Activated CD8-positive, alpha-beta T cell treated with anti-CD3 and anti-CD28 coated beads for 36 hours (primary cell): ENCODE measurements at regions not wholly inside any gene's neighbourhood (a gene's known extent, or its start where the extent isn't known, plus 50 kb on each side); places are given as distances from the start of the nearest gene placed in this dataset.

Experiments
- ATAC-seq: fragments of 200-7000 bp; cut with Tn5 transposase; one replicate; pipeline ENCODE4 v1.10.0; 2021; ENCODE audit warnings: mild to moderate bottlenecking, moderate library complexity
- CTCF ChIA-PET: fragments of 350-600 bp; sonication (Branson Sonifier 250); formaldehyde crosslinking; loops from one replicate; lab custom pipeline; 2021; ENCODE audit warnings: antibody characterized with exemption; lab: Charles Lee
- POLR2A ChIA-PET: fragments of 350-600 bp; sonication (Branson Sonifier 250); formaldehyde crosslinking; loops from one replicate; lab custom pipeline; 2021; ENCODE audit warnings: antibody characterized with exemption; lab: Charles Lee
- DNase-seq: peaks from one replicate; pipeline ENCODE4 v3.0.0-alpha.2; 2020
- H3K27ac Mint-ChIP-seq: one replicate; pipeline ENCODE4 v1.8.0; 2021; ENCODE audit warnings: mild to moderate bottlenecking, mixed read lengths
- H3K27me3 Mint-ChIP-seq: one replicate; pipeline ENCODE4 v1.8.0; 2021; ENCODE audit warnings: mixed read lengths
- H3K36me3 Mint-ChIP-seq: one replicate; pipeline ENCODE4 v1.8.0; 2021; ENCODE audit warnings: low read depth, mixed read lengths
- H3K4me1 Mint-ChIP-seq: one replicate; pipeline ENCODE4 v1.8.0; 2021; ENCODE audit warnings: low read depth, mixed read lengths
- H3K4me3 Mint-ChIP-seq: one replicate; pipeline ENCODE4 v1.8.0; 2021; ENCODE audit warnings: mild to moderate bottlenecking, moderate library complexity, mixed read lengths
- H3K9me3 Mint-ChIP-seq: one replicate; pipeline ENCODE4 v1.8.0; 2021; ENCODE audit warnings: mixed read lengths
- intact Hi-C: fragments of 100-400 bp; cut with micrococcal nuclease; formaldehyde crosslinking; loops from one replicate; pipeline ENCODE4 v1.10.0; 2022
- TF ChIP-seq, protein P1 (sequence below): fragments of 200-600 bp; IDR thresholded peaks from one replicate; pipeline ENCODE4 v1.8.0; 2022; ENCODE audit warnings: antibody characterized with exemption, mild to moderate bottlenecking

- POLR2A ChIA-PET, result interaction anchor here (0.5 kb wide), 1 partner anchor 78 kb away, joined by 3 read pairs; no protein-coding TSS in a partner anchor
- intact Hi-C loops, result no loop called here
- DNase-seq (no peak), ATAC-seq (no peak)
- Mint-ChIP-seq H3K9me3 (peaks cover 10% of the 10 kb centered on the region), H3K27ac (no peak overlapping the region), H3K4me3 (no peak overlapping the region), H3K4me1 (no peaks in the 10 kb centered on the region), H3K36me3 (no peaks in the 10 kb centered on the region), H3K27me3 (no peaks in the 10 kb centered on the region)
- CTCF ChIA-PET, result no interaction called here
- TF ChIP-seq, protein P1, sequence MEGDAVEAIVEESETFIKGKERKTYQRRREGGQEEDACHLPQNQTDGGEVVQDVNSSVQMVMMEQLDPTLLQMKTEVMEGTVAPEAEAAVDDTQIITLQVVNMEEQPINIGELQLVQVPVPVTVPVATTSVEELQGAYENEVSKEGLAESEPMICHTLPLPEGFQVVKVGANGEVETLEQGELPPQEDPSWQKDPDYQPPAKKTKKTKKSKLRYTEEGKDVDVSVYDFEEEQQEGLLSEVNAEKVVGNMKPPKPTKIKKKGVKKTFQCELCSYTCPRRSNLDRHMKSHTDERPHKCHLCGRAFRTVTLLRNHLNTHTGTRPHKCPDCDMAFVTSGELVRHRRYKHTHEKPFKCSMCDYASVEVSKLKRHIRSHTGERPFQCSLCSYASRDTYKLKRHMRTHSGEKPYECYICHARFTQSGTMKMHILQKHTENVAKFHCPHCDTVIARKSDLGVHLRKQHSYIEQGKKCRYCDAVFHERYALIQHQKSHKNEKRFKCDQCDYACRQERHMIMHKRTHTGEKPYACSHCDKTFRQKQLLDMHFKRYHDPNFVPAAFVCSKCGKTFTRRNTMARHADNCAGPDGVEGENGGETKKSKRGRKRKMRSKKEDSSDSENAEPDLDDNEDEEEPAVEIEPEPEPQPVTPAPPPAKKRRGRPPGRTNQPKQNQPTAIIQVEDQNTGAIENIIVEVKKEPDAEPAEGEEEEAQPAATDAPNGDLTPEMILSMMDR, result no peak
Observed at GRCh38 chr3:83150896-83151295, 1389.5 kb upstream of the GBE1 start.

DNA sequence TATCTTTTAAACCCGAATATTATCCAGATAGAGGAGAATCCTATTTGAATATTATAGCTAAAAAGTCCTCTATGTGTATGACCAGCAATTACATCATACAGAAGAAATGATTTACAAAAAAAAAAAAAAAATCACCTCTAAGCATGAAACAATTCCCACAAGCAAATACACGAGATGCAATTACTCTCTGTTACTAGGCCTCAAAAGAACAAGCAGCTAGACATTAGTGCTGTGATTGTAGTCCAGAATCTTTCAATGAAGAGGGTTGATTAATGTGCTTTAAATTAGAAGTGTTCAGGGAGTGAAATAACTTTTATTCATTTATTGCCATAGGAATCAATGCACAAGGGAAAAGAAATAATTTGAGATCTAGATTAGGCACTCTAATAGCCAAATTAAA, 1379.5 kb upstream of the GBE1 start:
- H3K36me3 Mint-ChIP-seq, result no peaks in the 10 kb centered on the region
- no peak for ATAC-seq
- no peak overlapping the region for H3K4me3 Mint-ChIP-seq
- TF ChIP-seq, protein P1, result no peak
- no peaks in the 10 kb centered on the region for H3K27me3 Mint-ChIP-seq
- CTCF ChIA-PET, result no interaction called here
- POLR2A ChIA-PET, result no interaction called here
- H3K27ac Mint-ChIP-seq, result no peak overlapping the region
- DNase-seq, result no peak
- intact Hi-C loops, result no loop called here
- H3K4me1 Mint-ChIP-seq, result no peaks in the 10 kb centered on the region
- H3K9me3 Mint-ChIP-seq, result peaks cover 8% of the 10 kb centered on the region

- DNase-seq, result no peak
Observed at GRCh38 chr3:83131236-83131635, 1369.8 kb upstream of the GBE1 start.

GRCh38 chr3:83122774-83123350, 1361.4 kb upstream of the GBE1 start:
- Mint-ChIP-seq H3K9me3 (no peaks in the 10 kb centered on the region), H3K27me3 (no peaks in the 10 kb centered on the region), H3K27ac (no peak overlapping the region), H3K4me1 (no peaks in the 10 kb centered on the region), H3K4me3 (no peak overlapping the region), H3K36me3 (no peaks in the 10 kb centered on the region)
- TF ChIP-seq, protein P1, result no peak
- CTCF ChIA-PET, result no interaction called here
- intact Hi-C loops, result no loop called here
- no peak for DNase-seq
- no peak for ATAC-seq
- POLR2A ChIA-PET, result no interaction called here

More at GRCh38 chr3:83131236-83131635, 1369.8 kb upstream of the GBE1 start:
- Mint-ChIP-seq H3K36me3 (no peaks in the 10 kb centered on the region), H3K9me3 (peaks cover 5% of the 10 kb centered on the region), H3K27ac (no peak overlapping the region), H3K4me1 (no peaks in the 10 kb centered on the region), H3K4me3 (no peak overlapping the region), H3K27me3 (no peaks in the 10 kb centered on the region)
- POLR2A ChIA-PET, result no interaction called here
- no peak for ATAC-seq
- TF ChIP-seq, protein P1, result no peak
- intact Hi-C loops, result no loop called here
- CTCF ChIA-PET, result no interaction called here

- Mint-ChIP-seq H3K36me3 (no peaks in the 10 kb centered on the region), H3K27ac (no peak overlapping the region), H3K4me1 (no peaks in the 10 kb centered on the region), H3K4me3 (no peak overlapping the region), H3K27me3 (no peaks in the 10 kb centered on the region), H3K9me3 (no peaks in the 10 kb centered on the region)
- intact Hi-C loops, result no loop called here
- ChIA-PET POLR2A (no interaction called here), CTCF (no interaction called here)
- DNase-seq (no peak), ATAC-seq (no peak)
- TF ChIP-seq, protein P1, result no peak
Observed at GRCh38 chr3:83093222-83093572, 1331.8 kb upstream of the GBE1 start.
